GM12878 (cell line): ENCODE measurements at regions not wholly inside any gene's neighbourhood (a gene's known extent, or its start where the extent isn't known, plus 50 kb on each side); places are given as distances from the start of the nearest gene placed in this dataset.

Experiments used
- ATAC-seq: fragments of 200-7000 bp; cut with Tn5 transposase; 3 replicates; pipeline ENCODE4 v1.9.1; 2020; ENCODE audit warnings: mild to moderate bottlenecking, moderate library complexity
- BruUV-seq: library from RNA; stranded (reverse); fragments of 400-500 nt; replicated peaks from 2 replicates; lab custom pipeline; 2021; lab: Mats Ljungman, UMichigan
- CTCF ChIA-PET: fragments of 300-600 bp; sonication (Branson Sonifier 250); formaldehyde crosslinking; extraction: SDS; loops from one replicate; lab custom pipeline; 2021; ENCODE audit warnings: inconsistent platforms; lab: Yijun Ruan, JAX
- POLR2A ChIA-PET: fragments of 350-600 bp; formaldehyde crosslinking; extraction: SDS; loops from one replicate; lab custom pipeline; 2021; ENCODE audit warnings: inconsistent platforms; lab: Charles Lee
- RAD21 ChIA-PET: fragments of 300-600 bp; sonication (Branson Sonifier 250); formaldehyde crosslinking; loops from one replicate; lab custom pipeline; 2023; ENCODE audit warnings: antibody characterized with exemption; ENCODE audit not compliant: unreplicated experiment; lab: Charles Lee
- SMC1A ChIA-PET: fragments of 300-600 bp; sonication (Branson Sonifier 250); formaldehyde crosslinking; loops from one replicate; lab custom pipeline; 2023; ENCODE audit not compliant: unreplicated experiment, uncharacterized antibody; lab: Charles Lee
- DNase-seq: peaks from one replicate; pipeline ENCODE4 v3.0.0-alpha.2; 2011; ENCODE audit warnings: low read depth, low spot score
- FAIRE-seq: peaks from 3 replicates; lab custom pipeline; 2011; peaks lifted over from hg19 to GRCh38; lab: Jason Lieb, UNC
- H2AFZ ChIP-seq: 2 replicates; pipeline ENCODE4 v1.6.0; 2011; ENCODE audit warnings: low read depth, low read length, control low read depth; ENCODE audit not compliant: control insufficient read depth
- H3K27ac ChIP-seq: 2 replicates; pipeline ENCODE4 v1.5.1; 2011; ENCODE audit warnings: control low read depth; ENCODE audit not compliant: control insufficient read depth, insufficient read depth
- H3K27me3 ChIP-seq, 2 experiments: replicated peaks in 1 of 2; 2 replicates each; pipeline versions ENCODE4 v1.6.0 to v1.6.1; 2011; ENCODE audit warnings: low read length in 1 of 2; ENCODE audit not compliant: control insufficient read depth in 2 of 2, insufficient read depth in 2 of 2
- H3K36me3 ChIP-seq, 2 experiments: 2 replicates each; pipeline ENCODE4 v1.5.1; 2011; ENCODE audit warnings: low read length in 1 of 2; ENCODE audit not compliant: control insufficient read depth in 2 of 2, insufficient read depth in 2 of 2
- H3K4me1 ChIP-seq: 2 replicates; pipeline ENCODE4 v1.6.1; 2011; ENCODE audit warnings: mild to moderate bottlenecking, low read length, moderate library complexity, mixed read lengths; ENCODE audit not compliant: control insufficient read depth, insufficient read depth
- H3K4me2 ChIP-seq: 2 replicates; pipeline ENCODE4 v1.6.0; 2011; ENCODE audit warnings: control low read depth; ENCODE audit not compliant: control insufficient read depth, insufficient read depth
- H3K4me3 ChIP-seq: fragments of 200-600 bp; sonication (generic); 2 replicates; pipeline ENCODE4 v1.5.1; 2016
- H3K79me2 ChIP-seq: 2 replicates; pipeline ENCODE4 v1.6.0; 2011; ENCODE audit warnings: low read length; ENCODE audit not compliant: control insufficient read depth, insufficient read depth
- H3K9ac ChIP-seq: 2 replicates; pipeline ENCODE4 v1.8.0; 2011; ENCODE audit warnings: low read length, control low read depth, mixed read lengths; ENCODE audit not compliant: control insufficient read depth, insufficient read depth
- H3K9me3 ChIP-seq: replicated peaks from 3 replicates; pipeline ENCODE4 v1.5.1; 2011; ENCODE audit warnings: mild to moderate bottlenecking, low read length; ENCODE audit not compliant: control insufficient read depth, insufficient read depth
- H4K20me1 ChIP-seq: 2 replicates; pipeline ENCODE4 v1.6.0; 2011; ENCODE audit not compliant: control insufficient read depth, insufficient read depth
- BCL11A ChIP-seq: IDR thresholded peaks from 2 replicates; pipeline ENCODE4 v1.6.1; 2011; ENCODE audit warnings: low read depth, low read length
- LARP7 ChIP-seq: fragments of 450-650 bp; IDR thresholded peaks from 2 replicates; pipeline ENCODE4 v1.6.1; 2017; ENCODE audit warnings: mild to moderate bottlenecking
- RCOR1 ChIP-seq: conservative IDR thresholded peaks from 2 replicates; pipeline ENCODE4 v1.6.1; 2012; ENCODE audit warnings: low read depth, low read length, improper control_type of control experiment
- TARDBP ChIP-seq: IDR thresholded peaks from 2 replicates; pipeline ENCODE4 v1.6.1; 2016; ENCODE audit warnings: borderline replicate concordance
- ZBTB11 ChIP-seq: fragments of 450-650 bp; formaldehyde crosslinking; IDR thresholded peaks from 2 replicates; pipeline ENCODE4 v1.5.0; 2022; ENCODE audit warnings: mild to moderate bottlenecking, missing genetic modification characterization
- WGBS: methylation state at CpG from one replicate; pipeline ENCODE4 v1.1.6; 2016; ENCODE audit warnings: low lambda C conversion rate; ENCODE audit not compliant: insufficient replicate concordance, insufficient coverage; ENCODE audit errors: missing lambda C conversion rate; 5-methylcytosine and 5-hydroxymethylcytosine counted together
- in situ Hi-C: fragments of 300-500 bp; cut with MboI; formaldehyde crosslinking; loops from 9 replicates; pipeline ENCODE4 v1.14.3; 2018; ENCODE audit warnings: mixed read lengths
- intact Hi-C: fragments of 100-400 bp; cut with micrococcal nuclease; formaldehyde crosslinking; loops from one replicate; pipeline ENCODE4 v1.14.2; 2022; ENCODE audit not compliant: unreplicated experiment

GRCh38 chr4:25489253-25489797 is 112.3 kb downstream of the ANAPC4 start:
- H3K79me2 ChIP-seq = no peaks in the 10 kb centered on the region
- no TSS peak for BruUV-seq
- H3K4me3 ChIP-seq = no peak overlapping the region
- H3K4me1 ChIP-seq = no peaks in the 10 kb centered on the region
- H2AFZ ChIP-seq = no peak overlapping the region
- H3K4me2 ChIP-seq = no peak overlapping the region
- H3K9ac ChIP-seq = no peak overlapping the region
- SMC1A ChIA-PET = no interaction called here
- intact Hi-C loops = no loop called here
- WGBS = 91% methylated on average over 1 of the region's 1 CpG
- CTCF ChIA-PET = no interaction called here
- no peaks in the 10 kb centered on the region for H3K27me3 ChIP-seq
- no peaks in the 10 kb centered on the region for H4K20me1 ChIP-seq
- FAIRE-seq = no peak
- POLR2A ChIA-PET = no interaction called here
- H3K36me3 ChIP-seq = no peaks in the 10 kb centered on the region
- no peak for DNase-seq
- ATAC-seq = no peak
- in situ Hi-C loops = no loop called here
- no peak for TF ChIP-seq ZBTB11 (CRISPR knock-in tag)
- TF ChIP-seq TARDBP = no peak
- TF ChIP-seq RCOR1 = no peak
- RAD21 ChIA-PET = interaction anchor here (0.9 kb wide), 1 partner anchor 9 kb away, joined by 3 read pairs; no protein-coding TSS in a partner anchor
- no peaks in the 10 kb centered on the region for H3K9me3 ChIP-seq
- no peak overlapping the region for H3K27ac ChIP-seq

- FAIRE-seq = no peak
- Histone ChIP-seq H2AFZ (no peak overlapping the region), H4K20me1 (no peaks in the 10 kb centered on the region), H3K4me2 (no peak overlapping the region), H3K27ac (no peak overlapping the region), H3K4me1 (no peaks in the 10 kb centered on the region), H3K79me2 (no peaks in the 10 kb centered on the region), H3K27me3 (no peaks in the 10 kb centered on the region), H3K4me3 (no peak overlapping the region), H3K9me3 (no peaks in the 10 kb centered on the region), H3K9ac (no peak overlapping the region), H3K36me3 (no peaks in the 10 kb centered on the region)
- BruUV-seq = no TSS peak
- in situ Hi-C loops = no loop called here
- SMC1A ChIA-PET = no interaction called here
- WGBS = 8% methylated on average over 1 of the region's 1 CpG
- POLR2A ChIA-PET = no interaction called here
- DNase-seq = no peak
- intact Hi-C loops = no loop called here
- RAD21 ChIA-PET = no interaction called here
- CTCF ChIA-PET = no interaction called here
- TF ChIP-seq LARP7 (no peak), BCL11A (no peak)
- ATAC-seq = no peak
These were observed 116.4 kb downstream of the ANAPC4 start for GRCh38 chr4:25493466-25493865.
